Transverse colon (tissue), 4 donors: ENCODE measurements at regions not wholly inside any gene's neighbourhood (a gene's known extent, or its start where the extent isn't known, plus 50 kb on each side); places are given as distances from the start of the nearest gene placed in this dataset.

Experiments used
- DNase-seq: peaks from one replicate; pipeline ENCODE4 v3.0.0-alpha.2; 2019
- H3K27ac ChIP-seq, 4 donors: fragments of 200-600 bp; sonication (generic); 2 replicates each; pipeline ENCODE4 v1.5.1; 2016 to 2018; ENCODE audit warnings: inconsistent platforms in 4 of 4
- H3K27me3 ChIP-seq: fragments of 200-600 bp; sonication (generic); 2 replicates; pipeline ENCODE4 v1.5.1; 2017; ENCODE audit warnings: inconsistent platforms
- H3K36me3 ChIP-seq, 4 donors: fragments of 200-600 bp; sonication (generic); 2 replicates each; pipeline ENCODE4 v1.5.1; 2017 to 2019; ENCODE audit warnings: inconsistent platforms in 4 of 4
- H3K4me1 ChIP-seq, 4 donors: fragments of 200-600 bp; sonication (generic); 2 replicates each; pipeline ENCODE4 v1.5.1; 2017 to 2020; ENCODE audit warnings: inconsistent platforms in 4 of 4
- H3K4me3 ChIP-seq, 4 donors: fragments of 200-600 bp; sonication (generic); 1 replicate in 1 of 4; 2 replicates in 3 of 4; pipeline versions ENCODE4 v1.5.1 to v1.6.1; 2017 to 2019; ENCODE audit warnings: inconsistent platforms in 4 of 4
- H3K9me3 ChIP-seq, 2 donors: fragments of 200-600 bp; sonication (generic); 2 replicates each; pipeline ENCODE4 v1.5.1; 2017 to 2019; ENCODE audit warnings: inconsistent platforms in 2 of 2
- EP300 ChIP-seq: sonication (generic); formaldehyde crosslinking; IDR thresholded peaks from one replicate; pipeline ENCODE4 v1.6.1; 2017; ENCODE audit warnings: antibody characterized with exemption, low read depth
- POLR2A ChIP-seq: fragments of 450-650 bp; IDR thresholded peaks from one replicate; pipeline ENCODE4 v1.6.1; 2016; ENCODE audit warnings: antibody characterized with exemption, mild to moderate bottlenecking, moderate library complexity
- POLR2AphosphoS5 ChIP-seq, 3 donors: sonication (generic); formaldehyde crosslinking; IDR thresholded peaks; one replicate each; pipeline ENCODE4 v1.6.1; 2016; ENCODE audit warnings: antibody characterized with exemption in 3 of 3
- WGBS, 2 donors: methylation state at CpG; one replicate each; pipeline ENCODE4 v1.1.5; 2018; ENCODE audit warnings: low coverage in 1 of 2; 5-methylcytosine and 5-hydroxymethylcytosine counted together
- in situ Hi-C, 4 donors: fragments of 200-750 bp; cut with MboI; loops; one replicate each; pipeline versions ENCODE4 v1.15.0 to v1.15.1; 2017; ENCODE audit warnings: low sequenced_read_pairs in 3 of 4, low pct_ligation_motif_present in 1 of 4, low pct_unique_long_range_greater_than_20kb in 1 of 4
- intact Hi-C: fragments of 100-400 bp; cut with DNase I; formaldehyde crosslinking; loops from one replicate; pipeline ENCODE4 v1.15.1; 2023; ENCODE audit warnings: low total_unique reads
- TF ChIP-seq, protein P1 (sequence below), 5 experiments: fragments of 200-600 bp in 3 of 5; fragments of 450-650 bp in 2 of 5; sonication (generic) in 3 of 5; IDR thresholded peaks; 1 replicate in 2 of 5; 2 replicates in 3 of 5; pipeline ENCODE4 v1.5.1; 2016 to 2017; ENCODE audit warnings: antibody characterized with exemption in 5 of 5, inconsistent platforms in 3 of 5, mild to moderate bottlenecking in 2 of 5, moderate library complexity in 1 of 5

- intact Hi-C loops (no loop called here), in situ Hi-C loops (no loop called here)
- Histone ChIP-seq H3K4me3 (no peak overlapping the region), H3K27me3 (no peaks in the 10 kb centered on the region), H3K4me1 (no peaks in the 10 kb centered on the region), H3K36me3 (no peaks in the 10 kb centered on the region), H3K27ac (no peak overlapping the region), H3K9me3 (no peaks in the 10 kb centered on the region)
- DNase-seq = no peak
- TF ChIP-seq, protein P1, sequence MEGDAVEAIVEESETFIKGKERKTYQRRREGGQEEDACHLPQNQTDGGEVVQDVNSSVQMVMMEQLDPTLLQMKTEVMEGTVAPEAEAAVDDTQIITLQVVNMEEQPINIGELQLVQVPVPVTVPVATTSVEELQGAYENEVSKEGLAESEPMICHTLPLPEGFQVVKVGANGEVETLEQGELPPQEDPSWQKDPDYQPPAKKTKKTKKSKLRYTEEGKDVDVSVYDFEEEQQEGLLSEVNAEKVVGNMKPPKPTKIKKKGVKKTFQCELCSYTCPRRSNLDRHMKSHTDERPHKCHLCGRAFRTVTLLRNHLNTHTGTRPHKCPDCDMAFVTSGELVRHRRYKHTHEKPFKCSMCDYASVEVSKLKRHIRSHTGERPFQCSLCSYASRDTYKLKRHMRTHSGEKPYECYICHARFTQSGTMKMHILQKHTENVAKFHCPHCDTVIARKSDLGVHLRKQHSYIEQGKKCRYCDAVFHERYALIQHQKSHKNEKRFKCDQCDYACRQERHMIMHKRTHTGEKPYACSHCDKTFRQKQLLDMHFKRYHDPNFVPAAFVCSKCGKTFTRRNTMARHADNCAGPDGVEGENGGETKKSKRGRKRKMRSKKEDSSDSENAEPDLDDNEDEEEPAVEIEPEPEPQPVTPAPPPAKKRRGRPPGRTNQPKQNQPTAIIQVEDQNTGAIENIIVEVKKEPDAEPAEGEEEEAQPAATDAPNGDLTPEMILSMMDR (IDR thresholded peaks at IDR 0.05) = no peak
- no peak for TF ChIP-seq POLR2A
- no peak for TF ChIP-seq EP300
- TF ChIP-seq POLR2AphosphoS5 (IDR thresholded peaks at IDR 0.05) = no peak
These were observed 376.2 kb upstream of the RND3 start for GRCh38 chr2:150863691-150864090.

GRCh38 chr2:150860301-150860700 lies 372.8 kb upstream of the RND3 start:
- Histone ChIP-seq H3K4me1 (no peaks in the 10 kb centered on the region), H3K9me3 (no peaks in the 10 kb centered on the region), H3K4me3 (no peak overlapping the region), H3K27ac (no peak overlapping the region), H3K27me3 (no peaks in the 10 kb centered on the region), H3K36me3 (no peaks in the 10 kb centered on the region)
- 20 to 40% methylated on average over 1 to 3 of the region's 3 CpGs for WGBS, 2 donors
- in situ Hi-C loops (no loop called here), intact Hi-C loops (no loop called here)
- DNase-seq = no peak
- TF ChIP-seq POLR2A (no peak), POLR2AphosphoS5 (IDR thresholded peaks at IDR 0.05) (no peak), EP300 (no peak)
- TF ChIP-seq, protein P1 (IDR thresholded peaks at IDR 0.05) = no peak

DNA sequence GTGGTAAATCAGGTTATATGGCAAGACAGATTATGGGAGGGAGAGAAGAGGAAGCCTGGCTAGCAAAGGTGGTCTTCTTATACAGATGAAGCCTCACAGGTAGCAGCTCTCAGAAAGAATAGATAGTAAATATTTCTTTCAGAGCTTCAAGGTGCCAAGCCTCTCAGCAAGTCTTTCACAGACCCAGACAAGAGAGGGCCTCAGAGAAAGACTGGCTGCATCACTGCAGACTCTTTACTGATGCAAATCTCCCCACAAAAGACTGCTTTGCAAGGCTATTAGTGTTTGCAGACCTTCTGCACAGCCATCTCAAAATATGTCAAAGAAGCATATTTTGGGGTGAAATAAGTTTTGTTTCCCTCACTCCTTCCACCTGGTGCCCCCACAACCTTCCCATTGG lies 372.4 kb upstream of the RND3 start:
- Histone ChIP-seq H3K27ac (no peak overlapping the region), H3K27me3 (no peaks in the 10 kb centered on the region), H3K4me1 (no peaks in the 10 kb centered on the region), H3K36me3 (no peaks in the 10 kb centered on the region), H3K9me3 (no peaks in the 10 kb centered on the region), H3K4me3 (no peak overlapping the region)
- intact Hi-C loops (no loop called here), in situ Hi-C loops (no loop called here)
- DNase-seq = no peak
- TF ChIP-seq POLR2A (no peak), POLR2AphosphoS5 (IDR thresholded peaks at IDR 0.05) (no peak), EP300 (no peak)
- TF ChIP-seq, protein P1 (IDR thresholded peaks at IDR 0.05) = no peak

DNA sequence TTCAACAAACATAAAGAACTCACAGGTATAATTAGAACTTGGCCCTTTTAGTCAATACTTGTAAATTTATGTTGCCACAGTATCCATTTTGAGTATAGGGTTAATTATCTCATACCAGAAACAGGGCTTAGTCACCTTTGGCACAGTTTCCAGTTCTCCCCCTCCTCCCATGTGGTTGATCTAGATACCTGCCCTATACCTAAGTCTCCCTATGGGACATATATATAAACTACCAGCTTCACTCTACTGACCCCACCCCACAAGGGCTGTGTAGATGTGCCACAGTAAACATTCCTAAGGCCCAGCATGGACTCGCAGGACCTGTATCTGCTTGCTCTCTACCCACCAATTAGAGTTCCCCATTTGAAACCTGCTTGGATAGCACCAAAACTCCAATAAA lies 371.7 kb upstream of the RND3 start:
- H3K27ac ChIP-seq = no peak overlapping the region
- DNase-seq = no peak
- intact Hi-C loops = no loop called here
- H3K9me3 ChIP-seq = no peaks in the 10 kb centered on the region
- no peaks in the 10 kb centered on the region for H3K27me3 ChIP-seq
- H3K36me3 ChIP-seq = no peaks in the 10 kb centered on the region
- 100% methylated on average over 1 of the region's 1 CpG; no CpG with 5 or more reads in 1 of the 2 donors for WGBS, 2 donors
- H3K4me1 ChIP-seq = no peaks in the 10 kb centered on the region
- TF ChIP-seq POLR2AphosphoS5 (IDR thresholded peaks at IDR 0.05) (no peak), POLR2A (no peak), EP300 (no peak)
- TF ChIP-seq, protein P1 (IDR thresholded peaks at IDR 0.05) = no peak
- H3K4me3 ChIP-seq = no peak overlapping the region
- in situ Hi-C loops = no loop called here
